Right ventricle myocardium superior (tissue), 1 donor: ENCODE measurements at regions not wholly inside any gene's neighbourhood (a gene's known extent, or its start where the extent isn't known, plus 50 kb on each side); places are given as distances from the start of the nearest gene placed in this dataset.

ENCODE experiments used
- ATAC-seq: fragments of 200-7000 bp; cut with Tn5 transposase; one replicate; pipeline ENCODE4 v1.9.1; 2020; ENCODE audit warnings: mild to moderate bottlenecking; ENCODE audit not compliant: poor library complexity
- DNase-seq: peaks from one replicate; pipeline ENCODE4 v3.0.0-alpha.2; 2020
- intact Hi-C: fragments of 100-400 bp; cut with DNase I; formaldehyde crosslinking; loops from one replicate; pipeline ENCODE4 v1.11.2; 2022
- donor health status: DM: no; HTN: yes; CAD: no; lungs with severe emphysema.

DNA sequence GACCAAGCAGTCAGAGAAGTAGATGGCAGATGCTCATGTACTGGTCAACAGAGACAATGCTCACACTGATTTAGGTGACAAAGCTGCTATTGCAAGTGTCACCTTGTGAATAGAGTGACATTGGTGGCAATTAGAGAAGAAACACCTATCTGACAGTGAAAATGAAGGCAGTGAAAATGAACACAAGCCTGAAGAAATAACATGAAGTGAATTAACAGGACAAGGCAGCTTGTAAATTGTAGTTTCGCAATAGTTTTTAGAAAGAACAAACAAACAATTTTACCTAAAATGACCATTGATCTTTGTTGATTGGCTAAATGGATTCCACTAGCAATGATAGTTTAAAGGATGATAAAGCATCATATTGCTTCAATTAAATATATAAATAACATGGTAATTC lies 1389.5 kb downstream of the PLA2G4A start:
- DNase-seq, result no peak
- no peak for ATAC-seq
- intact Hi-C loops, result no loop called here

DNA sequence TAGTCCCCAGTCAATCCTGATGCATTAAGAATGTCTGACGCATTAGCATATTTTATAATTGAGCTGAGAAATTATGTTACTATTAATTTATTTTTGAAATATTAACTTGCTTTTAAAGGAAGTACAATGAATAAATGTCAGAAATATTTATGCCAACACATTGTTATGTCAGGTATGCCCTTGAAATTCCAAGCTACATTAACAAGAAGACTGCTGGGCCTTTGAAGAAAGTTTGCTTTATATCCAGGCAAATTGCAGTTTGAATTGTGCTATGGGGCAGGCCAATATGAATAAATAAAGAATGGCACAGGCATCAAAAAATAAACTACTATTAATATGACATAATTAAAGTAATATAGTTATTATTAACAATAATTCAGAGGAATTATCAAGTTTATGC lies 1391.3 kb downstream of the PLA2G4A start:
- intact Hi-C loops, result no loop called here
- ATAC-seq (no peak), DNase-seq (no peak)

DNA sequence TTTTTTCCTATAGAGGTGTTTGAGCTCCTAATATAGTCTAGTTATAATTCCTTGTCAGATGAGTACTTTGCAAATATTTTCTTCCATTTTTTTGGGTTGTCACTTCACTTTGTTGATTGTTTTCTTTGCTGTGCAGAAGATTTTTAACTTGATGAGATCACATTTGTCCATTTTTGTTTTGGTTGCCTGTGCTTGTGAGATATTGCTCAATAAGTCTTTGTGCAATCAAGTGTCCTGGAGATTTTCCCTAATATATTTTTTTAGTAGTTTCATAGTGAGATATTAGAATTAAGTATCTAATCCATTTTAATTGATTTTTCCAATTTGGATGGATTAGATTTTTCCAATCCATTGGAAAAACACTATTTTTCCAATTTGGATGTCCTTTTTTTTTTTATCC lies 1395.5 kb downstream of the PLA2G4A start:
- no peak for ATAC-seq
- intact Hi-C loops, result no loop called here
- no peak for DNase-seq

DNA sequence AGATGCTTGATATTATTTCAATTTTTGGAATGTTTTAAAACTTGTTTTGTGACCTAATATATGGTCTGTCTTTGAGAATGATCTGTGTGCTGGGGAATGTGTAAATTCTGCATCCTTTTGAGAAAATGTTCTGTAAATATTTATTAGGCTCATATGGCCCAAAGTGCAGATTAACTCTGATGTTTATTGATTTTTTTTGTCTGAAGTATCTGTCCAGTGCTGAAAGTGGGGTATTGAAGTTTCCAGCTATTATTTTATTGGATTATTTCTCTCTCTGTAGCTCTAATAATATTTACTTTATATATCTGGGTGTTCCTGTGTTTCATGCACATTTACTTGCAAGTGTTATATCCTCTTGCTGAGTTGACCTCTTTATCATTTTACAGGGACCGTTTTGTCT lies 1397.2 kb downstream of the PLA2G4A start:
- intact Hi-C loops, result no loop called here

DNA sequence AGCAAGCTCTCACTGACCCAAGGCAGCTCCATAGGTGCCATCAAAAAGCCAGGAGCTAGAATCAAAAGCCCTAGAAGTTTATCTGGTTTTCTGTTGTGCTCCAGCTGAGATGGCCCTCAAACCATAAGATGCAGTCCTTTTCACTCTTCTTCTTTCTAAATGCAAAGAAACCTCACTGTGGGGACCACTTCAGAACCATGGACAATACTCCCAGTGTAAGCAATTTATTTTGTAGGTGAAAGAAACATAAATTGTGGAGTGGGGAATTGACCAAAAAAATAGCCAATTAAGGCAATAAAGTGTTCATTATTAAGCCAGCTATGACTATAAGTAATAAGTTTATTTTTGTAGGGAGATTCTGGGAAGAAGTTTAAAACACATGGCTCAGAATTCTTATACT lies 1399.9 kb downstream of the PLA2G4A start:
- no peak for DNase-seq
- no peak for ATAC-seq
- intact Hi-C loops, result no loop called here

More for the DNA sequence above, 1397.2 kb downstream of the PLA2G4A start:
- DNase-seq (no peak), ATAC-seq (no peak)

DNA sequence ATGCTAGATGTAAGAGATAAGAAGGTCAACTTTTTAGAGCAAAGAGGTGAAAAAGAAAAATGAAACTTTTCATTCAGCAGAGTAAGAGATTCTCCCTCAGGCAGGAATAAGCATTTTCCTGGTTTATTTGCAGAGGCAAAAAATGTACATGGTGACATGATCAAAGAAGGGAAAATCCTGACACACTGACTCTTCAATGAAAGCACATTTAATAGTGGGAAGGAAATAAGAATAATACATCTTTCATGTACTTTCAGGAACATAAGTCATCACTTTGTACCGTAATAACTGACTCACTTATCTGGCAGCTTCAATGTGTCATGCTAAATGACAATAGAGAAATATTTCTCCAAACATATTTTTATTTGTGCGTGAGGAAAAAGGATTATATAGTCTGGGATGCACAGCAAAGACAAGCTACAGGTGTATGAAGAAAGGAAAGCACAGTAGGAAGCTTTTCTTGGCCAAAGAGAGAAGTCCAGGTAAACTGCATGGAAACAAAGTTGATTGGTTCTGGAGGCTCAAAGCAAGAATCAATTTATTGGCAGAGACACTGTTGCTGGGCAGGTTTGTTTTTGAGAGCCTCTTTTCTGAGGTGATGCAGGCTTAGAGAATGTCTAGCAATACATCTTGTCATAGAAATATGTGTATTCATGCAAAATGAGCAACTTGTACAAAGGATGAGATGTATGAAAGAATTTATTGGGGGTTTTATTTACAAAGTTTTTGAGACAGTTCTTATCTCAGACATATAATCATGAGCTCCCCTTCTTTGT lies 1409.0 kb downstream of the PLA2G4A start:
- intact Hi-C loops, result no loop called here
- DNase-seq, result no peak
- ATAC-seq, result no peak

DNA sequence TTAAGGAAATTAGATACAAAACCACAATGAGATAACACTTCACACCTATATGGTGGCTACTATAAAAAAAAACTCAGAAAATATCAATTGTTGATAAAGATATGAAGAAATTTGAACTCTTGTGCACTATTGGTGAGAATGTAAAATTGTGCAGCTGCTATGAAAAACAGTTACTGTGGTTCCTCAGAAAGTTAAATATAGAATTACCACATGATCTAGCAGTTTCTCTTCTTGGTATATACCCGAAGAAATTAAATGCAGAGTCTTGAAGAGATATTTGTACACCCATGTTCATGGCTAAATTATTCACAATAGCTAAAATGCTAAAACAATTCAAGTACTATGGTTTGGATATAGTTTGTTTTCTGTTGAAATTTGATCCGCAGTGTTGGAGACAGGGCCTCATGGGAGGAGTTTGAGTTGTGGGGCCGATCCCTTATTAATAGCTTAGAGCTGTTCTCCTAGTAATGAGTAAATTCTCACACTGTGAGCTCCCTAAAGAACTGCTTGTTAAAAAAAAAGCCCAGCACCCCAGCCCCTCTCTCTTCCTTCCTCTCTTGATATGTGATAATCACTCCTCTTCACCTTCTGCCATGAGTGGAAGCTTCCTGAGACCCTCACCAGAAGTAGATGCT lies 1412.1 kb downstream of the PLA2G4A start:
- ATAC-seq (no peak), DNase-seq (no peak)
- intact Hi-C loops, result no loop called here

DNA sequence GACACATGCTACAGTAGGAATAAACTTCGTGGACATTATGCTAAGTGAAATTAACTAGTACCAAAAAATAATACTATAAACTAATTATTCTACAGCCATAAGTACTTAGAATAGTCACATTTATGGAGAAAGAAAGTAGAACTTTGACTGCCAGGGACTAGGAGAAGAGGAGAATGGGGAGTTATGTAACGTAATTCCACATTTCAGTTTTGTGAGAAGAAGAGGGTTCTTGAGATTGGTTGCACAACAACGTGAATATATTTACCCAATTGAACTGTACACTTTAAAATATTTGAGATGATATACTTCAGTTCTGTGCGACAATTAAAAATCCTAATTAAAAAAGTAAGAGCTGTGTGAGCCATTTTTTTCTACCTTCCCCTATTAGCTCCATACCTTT lies 1412.9 kb downstream of the PLA2G4A start:
- DNase-seq, result no peak
- no peak for ATAC-seq
- intact Hi-C loops, result no loop called here

DNA sequence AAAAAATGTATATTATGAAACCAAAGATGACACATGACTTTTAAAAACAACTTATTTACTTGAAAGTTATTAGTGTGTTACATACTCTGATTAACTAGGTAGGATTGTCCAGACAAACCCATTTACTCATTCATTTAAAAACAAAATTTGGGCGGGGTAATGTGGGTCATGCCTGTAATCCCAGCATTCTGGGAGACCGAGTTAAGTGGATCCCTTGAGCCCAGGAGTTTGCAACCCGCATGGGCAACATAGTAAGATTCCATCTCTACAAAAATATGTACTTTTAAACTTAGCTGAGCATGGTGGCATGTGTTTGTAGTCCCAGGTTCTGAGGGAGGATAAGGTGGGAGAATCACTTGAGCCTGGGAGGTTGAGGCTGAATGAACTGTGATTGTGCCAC lies 1414.7 kb downstream of the PLA2G4A start:
- intact Hi-C loops, result no loop called here
- ATAC-seq, result no peak
- no peak for DNase-seq

DNA sequence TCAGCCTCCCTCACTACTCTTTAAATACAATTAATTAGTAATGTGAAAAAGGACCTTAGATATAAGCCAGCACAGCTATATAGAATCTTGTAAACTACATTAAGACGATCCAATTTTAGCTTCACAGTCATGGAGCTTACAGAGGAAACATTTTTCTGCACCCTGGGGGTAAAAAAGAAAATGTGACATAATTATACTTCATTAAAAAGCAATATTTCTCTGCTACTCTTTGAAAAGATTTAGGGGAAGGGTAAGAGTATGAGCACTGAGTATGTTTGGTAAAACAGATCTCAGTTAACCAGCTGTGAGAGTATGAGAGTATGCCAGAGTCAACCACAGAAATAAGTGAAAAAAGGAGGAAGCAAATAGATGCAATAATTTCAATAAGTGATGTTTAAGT lies 1415.9 kb downstream of the PLA2G4A start:
- ATAC-seq (no peak), DNase-seq (no peak)
- intact Hi-C loops, result no loop called here

DNA sequence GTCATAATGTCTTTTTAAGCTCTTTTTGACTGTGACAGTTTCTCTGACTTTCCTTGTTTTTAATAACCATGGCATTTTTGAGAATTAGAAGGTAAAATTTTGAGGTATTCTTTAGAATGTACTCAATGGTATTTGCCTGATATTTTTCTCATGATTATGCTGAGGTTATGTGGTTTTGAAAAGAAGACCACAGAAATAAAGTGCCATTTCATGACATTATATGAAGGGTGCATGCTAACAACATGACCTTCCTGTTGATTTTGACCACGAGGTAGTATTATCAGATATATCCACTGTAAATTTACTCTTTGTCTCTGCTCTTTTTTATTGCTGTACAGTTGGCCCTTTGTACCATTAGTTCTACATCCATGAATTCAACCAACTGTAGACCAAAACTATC lies 1418.5 kb downstream of the PLA2G4A start:
- intact Hi-C loops, result no loop called here
- DNase-seq, result no peak
- ATAC-seq, result no peak

DNA sequence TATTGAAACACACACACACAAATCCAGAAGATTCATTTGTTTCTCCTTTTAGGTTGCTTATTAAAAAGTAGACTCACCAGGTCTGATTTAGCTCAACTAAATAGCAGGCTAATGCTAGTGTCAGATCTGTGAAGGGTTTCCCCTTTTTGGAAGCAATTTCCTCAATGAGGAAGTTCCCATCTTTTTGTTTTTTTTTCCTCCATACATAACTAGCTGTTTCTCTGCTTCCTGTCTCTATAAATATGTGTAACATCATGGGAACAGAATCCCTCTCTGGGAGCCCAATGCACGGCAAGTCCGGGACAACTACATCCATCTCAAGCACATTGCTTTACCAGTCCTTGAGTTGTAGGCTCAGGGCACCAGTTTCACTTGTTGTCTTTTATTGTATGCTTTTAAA lies 1421.1 kb downstream of the PLA2G4A start:
- ATAC-seq (no peak), DNase-seq (no peak)
- intact Hi-C loops, result no loop called here

DNA sequence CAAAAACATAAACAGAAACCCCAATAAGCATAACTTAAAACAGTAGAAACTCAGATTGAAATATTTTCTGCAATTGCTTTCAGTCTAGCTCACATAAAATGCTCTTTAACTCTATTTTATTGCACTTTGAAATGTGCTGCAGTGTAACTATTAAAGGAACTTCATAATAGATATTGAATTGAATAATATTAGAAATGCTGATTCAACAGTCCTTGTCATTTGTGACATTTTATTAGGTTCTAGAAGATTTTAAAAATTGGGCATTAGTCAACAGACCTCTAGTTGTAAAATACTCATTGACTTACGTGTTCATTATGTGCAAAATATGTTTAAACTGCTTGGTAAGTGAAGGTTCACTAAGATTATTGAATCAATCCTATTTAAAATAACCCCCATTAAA lies 1422.3 kb downstream of the PLA2G4A start:
- DNase-seq (no peak), ATAC-seq (no peak)
- intact Hi-C loops, result no loop called here

DNA sequence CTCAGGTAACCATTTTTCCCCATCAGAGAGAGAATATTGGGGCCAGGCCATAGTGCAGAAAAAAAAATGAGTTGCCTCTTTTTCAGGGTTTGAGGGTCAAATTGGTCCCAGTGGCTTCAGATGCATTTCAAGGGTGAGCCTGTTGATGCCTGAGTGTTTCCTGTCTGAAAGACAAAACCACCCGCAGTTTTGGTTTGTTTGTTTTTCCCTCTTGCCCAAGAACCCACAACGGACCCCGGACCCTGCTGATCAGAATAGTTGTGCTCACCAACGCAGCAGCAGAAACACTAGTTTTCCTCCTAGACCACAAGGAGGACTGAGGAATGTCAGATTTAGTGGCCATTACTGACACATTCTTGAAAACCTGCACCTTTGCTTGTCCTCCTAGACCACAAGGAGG lies 1433.1 kb downstream of the PLA2G4A start:
- no peak for ATAC-seq
- intact Hi-C loops, result no loop called here

DNA sequence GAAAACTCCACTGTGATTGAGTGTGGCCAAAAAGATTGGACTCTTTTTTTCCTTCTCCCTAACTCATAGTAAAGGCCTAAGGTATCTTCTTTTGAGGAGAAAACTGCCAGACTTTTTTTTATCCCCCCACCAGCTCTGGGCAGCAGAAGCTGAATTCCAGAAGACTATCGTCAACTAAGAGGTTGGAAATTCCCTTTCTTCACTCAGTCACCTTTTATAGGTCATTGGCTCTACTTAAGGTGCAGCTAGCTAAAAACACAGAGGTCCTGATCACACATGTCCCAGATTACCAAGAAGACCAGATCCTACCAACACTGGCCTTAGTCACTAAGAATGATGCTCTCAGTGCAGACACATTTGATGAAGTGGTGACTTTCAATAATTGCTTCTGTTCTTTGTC lies 1441.2 kb downstream of the PLA2G4A start:
- ATAC-seq (no peak), DNase-seq (no peak)
- intact Hi-C loops, result no loop called here

More for the DNA sequence above, 1433.1 kb downstream of the PLA2G4A start:
- DNase-seq, result no peak

DNA sequence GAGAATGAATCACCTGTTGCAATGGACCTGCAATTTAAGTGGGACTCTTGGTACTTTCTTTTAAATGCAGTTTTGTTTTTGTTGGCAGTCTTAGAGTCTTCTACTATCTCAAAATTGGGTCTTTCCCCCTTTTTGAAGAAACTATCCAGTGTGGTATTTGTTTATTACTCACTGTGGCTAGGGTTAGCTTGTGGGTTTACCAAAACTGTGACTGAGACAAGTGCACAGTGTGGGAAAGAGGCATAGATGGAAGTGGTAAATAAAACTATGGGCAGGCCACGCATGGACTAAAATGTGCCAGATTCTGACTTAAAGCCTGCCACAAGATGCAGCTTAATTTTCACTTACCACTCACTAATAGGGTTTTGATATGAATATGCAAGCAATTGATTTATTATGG lies 1441.7 kb downstream of the PLA2G4A start:
- ATAC-seq (no peak), DNase-seq (no peak)
- intact Hi-C loops, result no loop called here

DNA sequence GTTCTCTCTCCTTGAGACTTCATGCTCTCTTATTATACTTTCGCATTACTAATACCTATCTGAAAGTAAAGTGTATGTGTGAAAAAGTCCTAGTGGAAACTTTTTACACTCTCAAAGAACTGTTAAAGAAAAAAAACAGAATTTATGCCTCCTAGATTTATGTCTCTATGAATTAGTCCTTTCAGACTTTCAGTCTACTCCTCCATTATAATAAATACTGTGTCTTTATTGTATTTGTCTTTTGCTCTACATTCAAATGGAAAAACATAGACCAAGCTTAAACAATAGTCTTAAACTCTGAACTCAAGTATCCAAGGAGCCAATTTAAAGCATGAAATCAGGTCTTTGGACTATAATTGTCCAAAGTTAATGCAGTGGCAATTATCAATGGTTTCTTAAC lies 1449.0 kb downstream of the PLA2G4A start:
- ATAC-seq (no peak), DNase-seq (no peak)
- intact Hi-C loops, result no loop called here

DNA sequence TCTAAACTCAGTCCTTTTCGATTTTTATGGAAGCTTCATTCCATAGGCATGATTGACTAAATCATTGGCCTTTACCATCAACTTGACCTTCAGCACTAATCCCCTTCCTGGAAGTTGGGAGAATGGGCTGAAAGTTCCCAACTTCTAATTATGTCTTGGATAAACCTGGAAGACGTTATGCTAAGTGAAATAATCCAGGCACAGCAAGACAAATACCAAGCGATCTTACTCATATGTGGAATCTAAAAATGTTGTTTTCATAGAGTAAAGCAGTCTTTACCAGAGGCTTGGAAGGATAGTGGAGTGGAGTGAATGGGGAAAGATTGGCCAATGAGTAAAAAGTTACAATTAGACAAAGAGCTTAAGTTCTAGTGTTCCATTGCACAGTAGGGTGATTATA lies 1453.2 kb downstream of the PLA2G4A start:
- intact Hi-C loops, result no loop called here
- no peak for DNase-seq
- ATAC-seq, result no peak

DNA sequence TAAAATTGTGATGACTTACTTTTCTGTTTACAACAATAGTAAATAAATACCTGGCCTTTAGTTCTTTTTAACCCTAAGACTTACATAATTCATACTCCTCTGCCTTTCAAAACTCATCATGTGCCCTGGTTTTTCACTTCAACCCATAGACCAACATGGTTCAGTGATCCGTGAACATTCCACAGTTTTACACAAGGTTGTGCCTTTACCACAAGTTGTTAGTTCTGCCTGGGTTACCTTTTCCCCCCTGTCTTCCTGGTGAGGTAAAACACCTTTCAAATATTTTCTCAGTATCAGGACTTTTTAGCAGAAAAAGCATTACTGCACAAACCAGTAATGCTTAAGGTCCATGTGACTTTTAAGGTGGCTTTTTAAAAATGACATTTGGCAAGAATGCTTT lies 1466.4 kb downstream of the PLA2G4A start:
- intact Hi-C loops, result no loop called here
- DNase-seq, result no peak
- ATAC-seq, result no peak

DNA sequence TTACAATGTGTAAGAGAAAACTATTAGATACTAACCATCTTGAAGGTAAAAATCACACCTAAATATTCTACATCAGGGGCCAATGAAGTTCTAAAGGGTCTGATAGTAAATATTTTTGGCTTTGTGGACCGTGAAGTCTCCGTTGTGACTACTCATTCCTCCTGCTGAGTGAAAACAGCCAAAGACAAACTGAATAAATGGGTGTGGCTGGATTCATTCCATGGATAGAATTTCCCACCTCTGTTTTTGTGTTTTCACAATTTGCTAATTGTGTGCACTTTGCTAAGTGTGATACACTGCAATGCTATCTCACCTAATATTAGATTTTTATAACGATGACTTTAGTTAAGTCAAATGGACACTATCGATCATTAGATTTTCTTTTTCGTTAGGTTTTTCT lies 1474.0 kb downstream of the PLA2G4A start:
- ATAC-seq (no peak), DNase-seq (no peak)
- intact Hi-C loops, result no loop called here
